DMS79 (cell line): ENCODE measurements at regions not wholly inside any gene's neighbourhood (a gene's known extent, or its start where the extent isn't known, plus 50 kb on each side); places are given as distances from the start of the nearest gene placed in this dataset.

Experiments
- DNase-seq: peaks from one replicate; lab custom pipeline; 2025; lab: John Stamatoyannopoulos, UW

DNA sequence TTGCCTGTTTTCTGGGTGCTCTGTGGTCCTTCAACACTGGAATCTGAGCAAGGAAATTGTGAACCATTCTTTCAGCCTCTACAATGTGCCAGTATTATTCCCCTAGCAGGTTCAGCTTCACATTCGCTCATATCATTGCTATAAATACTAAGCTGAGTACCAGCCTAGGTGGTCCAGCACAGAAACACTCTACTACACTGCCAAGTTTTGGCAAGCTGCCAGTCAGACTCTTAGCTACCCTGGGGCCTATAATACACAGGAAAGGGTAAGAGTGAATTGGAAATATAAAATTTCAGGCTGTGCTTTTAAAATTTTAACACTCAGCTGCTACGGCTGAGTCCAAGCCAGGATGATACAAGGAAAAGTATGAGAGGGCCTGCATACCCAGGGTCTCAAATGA is 49.9 kb upstream of the PPP1R3A start:
- no peak for DNase-seq
